Upper lobe of left lung (tissue), 4 donors: ENCODE measurements at regions not wholly inside any gene's neighbourhood (a gene's known extent, or its start where the extent isn't known, plus 50 kb on each side); places are given as distances from the start of the nearest gene placed in this dataset.

Experiments
- POLR2A ChIP-seq, 4 donors: fragments of 450-650 bp; IDR thresholded peaks; one replicate each; pipeline ENCODE4 v1.5.1; 2016 to 2017; ENCODE audit warnings: antibody characterized with exemption in 4 of 4, mild to moderate bottlenecking in 2 of 4
- TF ChIP-seq, protein P1 (sequence below), 6 experiments: fragments of 450-650 bp in 4 of 6; fragments of 200-600 bp in 2 of 6; sonication (generic) in 2 of 6; IDR thresholded peaks; one replicate each; pipeline ENCODE4 v1.5.1; 2016 to 2019; ENCODE audit warnings: antibody characterized with exemption in 6 of 6

DNA sequence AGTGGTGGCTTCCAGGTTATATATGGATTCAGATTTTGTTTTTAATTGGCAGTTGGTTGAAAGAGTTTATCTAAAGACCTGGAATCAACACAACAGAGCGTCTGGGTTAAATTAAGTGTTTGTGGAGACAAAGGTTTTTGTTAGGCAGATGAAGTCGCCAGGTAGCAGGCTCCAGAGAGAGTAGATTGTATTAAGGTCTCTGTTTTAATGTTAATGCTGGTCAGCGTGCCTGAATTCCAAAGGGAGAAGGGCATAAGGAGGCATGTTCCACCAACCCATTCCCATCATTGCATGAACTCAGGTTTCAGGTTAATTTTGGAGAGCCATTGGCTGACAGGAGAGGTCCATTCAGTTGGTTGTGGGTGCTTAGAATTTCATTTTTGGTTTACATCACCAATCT is 744.1 kb upstream of the GJE1 start:
- no peak for TF ChIP-seq POLR2A (IDR thresholded peaks at IDR 0.05)
- TF ChIP-seq, protein P1, sequence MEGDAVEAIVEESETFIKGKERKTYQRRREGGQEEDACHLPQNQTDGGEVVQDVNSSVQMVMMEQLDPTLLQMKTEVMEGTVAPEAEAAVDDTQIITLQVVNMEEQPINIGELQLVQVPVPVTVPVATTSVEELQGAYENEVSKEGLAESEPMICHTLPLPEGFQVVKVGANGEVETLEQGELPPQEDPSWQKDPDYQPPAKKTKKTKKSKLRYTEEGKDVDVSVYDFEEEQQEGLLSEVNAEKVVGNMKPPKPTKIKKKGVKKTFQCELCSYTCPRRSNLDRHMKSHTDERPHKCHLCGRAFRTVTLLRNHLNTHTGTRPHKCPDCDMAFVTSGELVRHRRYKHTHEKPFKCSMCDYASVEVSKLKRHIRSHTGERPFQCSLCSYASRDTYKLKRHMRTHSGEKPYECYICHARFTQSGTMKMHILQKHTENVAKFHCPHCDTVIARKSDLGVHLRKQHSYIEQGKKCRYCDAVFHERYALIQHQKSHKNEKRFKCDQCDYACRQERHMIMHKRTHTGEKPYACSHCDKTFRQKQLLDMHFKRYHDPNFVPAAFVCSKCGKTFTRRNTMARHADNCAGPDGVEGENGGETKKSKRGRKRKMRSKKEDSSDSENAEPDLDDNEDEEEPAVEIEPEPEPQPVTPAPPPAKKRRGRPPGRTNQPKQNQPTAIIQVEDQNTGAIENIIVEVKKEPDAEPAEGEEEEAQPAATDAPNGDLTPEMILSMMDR (IDR thresholded peaks at IDR 0.05), result no peak
